ENCODE measurements at regions not wholly inside any gene's neighbourhood (a gene's known extent, or its start where the extent isn't known, plus 50 kb on each side); places are given as distances from the start of the nearest gene placed in this dataset.

DNA sequence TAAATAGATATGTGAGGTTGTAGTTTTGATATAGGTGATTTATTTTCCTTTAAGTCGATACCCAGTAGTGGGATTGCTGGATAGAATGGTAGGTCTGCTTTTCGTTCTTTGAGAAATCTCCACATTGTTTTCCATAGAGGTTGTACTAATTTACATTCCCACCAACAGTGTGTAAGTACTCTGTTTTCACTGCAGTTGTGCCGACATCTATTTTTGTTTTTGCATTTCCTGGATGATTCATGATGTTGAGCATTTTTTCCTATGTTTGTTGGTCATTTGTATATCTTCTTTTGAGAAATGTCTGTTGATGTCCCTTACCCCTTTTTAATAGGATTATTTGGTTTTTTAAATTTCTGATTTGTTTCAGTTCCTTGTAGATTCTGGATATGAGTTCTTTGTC, 120.7 kb downstream of the NAA11 start:
- TF ChIP-seq, protein P1, sequence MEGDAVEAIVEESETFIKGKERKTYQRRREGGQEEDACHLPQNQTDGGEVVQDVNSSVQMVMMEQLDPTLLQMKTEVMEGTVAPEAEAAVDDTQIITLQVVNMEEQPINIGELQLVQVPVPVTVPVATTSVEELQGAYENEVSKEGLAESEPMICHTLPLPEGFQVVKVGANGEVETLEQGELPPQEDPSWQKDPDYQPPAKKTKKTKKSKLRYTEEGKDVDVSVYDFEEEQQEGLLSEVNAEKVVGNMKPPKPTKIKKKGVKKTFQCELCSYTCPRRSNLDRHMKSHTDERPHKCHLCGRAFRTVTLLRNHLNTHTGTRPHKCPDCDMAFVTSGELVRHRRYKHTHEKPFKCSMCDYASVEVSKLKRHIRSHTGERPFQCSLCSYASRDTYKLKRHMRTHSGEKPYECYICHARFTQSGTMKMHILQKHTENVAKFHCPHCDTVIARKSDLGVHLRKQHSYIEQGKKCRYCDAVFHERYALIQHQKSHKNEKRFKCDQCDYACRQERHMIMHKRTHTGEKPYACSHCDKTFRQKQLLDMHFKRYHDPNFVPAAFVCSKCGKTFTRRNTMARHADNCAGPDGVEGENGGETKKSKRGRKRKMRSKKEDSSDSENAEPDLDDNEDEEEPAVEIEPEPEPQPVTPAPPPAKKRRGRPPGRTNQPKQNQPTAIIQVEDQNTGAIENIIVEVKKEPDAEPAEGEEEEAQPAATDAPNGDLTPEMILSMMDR (conservative IDR thresholded peaks at IDR 0.05; ENCODE audit: low read length) = no peak
- TF ChIP-seq EZH2phosphoT487 (IDR thresholded peaks at IDR 0.05; ENCODE audit: borderline replicate concordance, low read depth, low read length) = no peak

Measured in OCI-LY7 (cell line).